GM23338 (cell line): ENCODE measurements at regions not wholly inside any gene's neighbourhood (a gene's known extent, or its start where the extent isn't known, plus 50 kb on each side); places are given as distances from the start of the nearest gene placed in this dataset.

ENCODE experiments used
- CREB1 ChIP-seq: fragments of 250-450 bp; sonication (Bioruptor Pico); IDR thresholded peaks from 2 replicates; pipeline ENCODE4 v1.5.0; 2020; ENCODE audit warnings: low read depth, mild to moderate bottlenecking, moderate library complexity
- CTCF ChIP-seq, 2 experiments: fragments of 200-600 bp in 1 of 2; sonication (generic) in 1 of 2; conservative IDR thresholded peaks; 2 replicates each; pipeline versions ENCODE4 v1.5.1 to v1.6.1; 2016 to 2017; ENCODE audit warnings: antibody characterized with exemption in 2 of 2, low read depth in 2 of 2, mild to moderate bottlenecking in 2 of 2, moderate library complexity in 1 of 2
- ETS1 ChIP-seq: IDR thresholded peaks from 2 replicates; pipeline ENCODE4 v1.6.1; 2016; ENCODE audit warnings: antibody characterized with exemption
- EZH2 ChIP-seq: fragments of 200-600 bp; sonication (generic); IDR thresholded peaks from one replicate; pipeline ENCODE4 v1.8.0; 2017; ENCODE audit warnings: antibody characterized with exemption, mild to moderate bottlenecking, low read depth; ENCODE audit not compliant: unreplicated experiment
- EZH2phosphoT487 ChIP-seq: fragments of 200-600 bp; sonication (generic); IDR thresholded peaks from one replicate; pipeline ENCODE4 v1.8.1; 2018; ENCODE audit warnings: antibody characterized with exemption; ENCODE audit not compliant: unreplicated experiment
- JUNB ChIP-seq: IDR thresholded peaks from one replicate; pipeline ENCODE4 v1.6.1; 2016; ENCODE audit warnings: antibody characterized with exemption; ENCODE audit not compliant: unreplicated experiment
- NANOG ChIP-seq: IDR thresholded peaks from 2 replicates; pipeline ENCODE4 v1.6.1; 2016; ENCODE audit warnings: antibody characterized with exemption, borderline replicate concordance
- POLR2AphosphoS5 ChIP-seq: IDR thresholded peaks from 2 replicates; pipeline ENCODE4 v1.6.1; 2016; ENCODE audit warnings: antibody characterized with exemption, low read depth
- REST ChIP-seq: IDR thresholded peaks from one replicate; pipeline ENCODE4 v1.6.1; 2018; ENCODE audit warnings: antibody characterized with exemption; ENCODE audit not compliant: unreplicated experiment
- STAT1 ChIP-seq: IDR thresholded peaks from one replicate; pipeline ENCODE4 v1.6.1; 2016; ENCODE audit warnings: antibody characterized with exemption; ENCODE audit not compliant: unreplicated experiment
- ZNF114 ChIP-seq: fragments of 250-450 bp; sonication (Bioruptor Pico); IDR thresholded peaks from 2 replicates; pipeline ENCODE4 v1.5.0; 2020; ENCODE audit warnings: mild to moderate bottlenecking, moderate library complexity
- ZNF331 ChIP-seq: fragments of 250-450 bp; sonication (Bioruptor Pico); IDR thresholded peaks from 2 replicates; pipeline ENCODE4 v1.5.0; 2020; ENCODE audit warnings: low read depth, mild to moderate bottlenecking, moderate library complexity

- TF ChIP-seq EZH2: no peak
- peak; percentile 72 to 84 for TF ChIP-seq CTCF (conservative IDR thresholded peaks at IDR 0.05; ENCODE audit: low read depth in 2 of 2)
- TF ChIP-seq EZH2phosphoT487: no peak
- no peak for TF ChIP-seq NANOG
- no peak for TF ChIP-seq POLR2AphosphoS5
- no peak for TF ChIP-seq REST
- TF ChIP-seq JUNB: no peak
- TF ChIP-seq CREB1 (CRISPR knock-in tag): no peak
- no peak for TF ChIP-seq ETS1
- TF ChIP-seq STAT1: no peak
- no peak for TF ChIP-seq ZNF114 (CRISPR knock-in tag)
- TF ChIP-seq ZNF331 (CRISPR knock-in tag): no peak
These were observed 300.0 kb downstream of the AEBP2 start for GRCh38 chr12:19739195-19739776.
